ENCODE measurements at regions not wholly inside any gene's neighbourhood (a gene's known extent, or its start where the extent isn't known, plus 50 kb on each side); places are given as distances from the start of the nearest gene placed in this dataset.

DNA sequence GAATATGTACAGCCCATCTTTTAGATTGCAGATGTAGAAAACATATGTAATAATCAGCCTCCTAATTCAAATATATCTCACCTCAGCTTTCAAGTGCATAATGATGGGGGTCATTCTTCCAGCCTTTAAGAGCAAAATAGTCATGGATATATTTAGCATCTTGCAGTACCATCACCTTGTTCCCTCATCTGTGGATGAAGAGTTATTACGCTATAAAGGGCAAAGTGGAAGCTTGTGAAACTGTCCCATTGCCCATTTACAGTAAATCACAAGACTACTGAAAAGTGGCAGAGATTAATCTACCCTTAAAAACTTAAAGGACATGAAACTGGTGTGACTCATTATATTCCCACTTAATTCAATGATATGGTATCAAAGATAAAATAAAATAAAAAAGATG, 979.7 kb upstream of the HS3ST1 start:
- Histone ChIP-seq H3K4me1 (no peaks in the 10 kb centered on the region), H3K36me3 (no peaks in the 10 kb centered on the region), H3K9me3 (no peaks in the 10 kb centered on the region), H3K27ac (no peak overlapping the region), H3K27me3 (ENCODE audit: low read depth) (no peaks in the 10 kb centered on the region), H3K4me3 (no peak overlapping the region)
- TF ChIP-seq, protein P1, sequence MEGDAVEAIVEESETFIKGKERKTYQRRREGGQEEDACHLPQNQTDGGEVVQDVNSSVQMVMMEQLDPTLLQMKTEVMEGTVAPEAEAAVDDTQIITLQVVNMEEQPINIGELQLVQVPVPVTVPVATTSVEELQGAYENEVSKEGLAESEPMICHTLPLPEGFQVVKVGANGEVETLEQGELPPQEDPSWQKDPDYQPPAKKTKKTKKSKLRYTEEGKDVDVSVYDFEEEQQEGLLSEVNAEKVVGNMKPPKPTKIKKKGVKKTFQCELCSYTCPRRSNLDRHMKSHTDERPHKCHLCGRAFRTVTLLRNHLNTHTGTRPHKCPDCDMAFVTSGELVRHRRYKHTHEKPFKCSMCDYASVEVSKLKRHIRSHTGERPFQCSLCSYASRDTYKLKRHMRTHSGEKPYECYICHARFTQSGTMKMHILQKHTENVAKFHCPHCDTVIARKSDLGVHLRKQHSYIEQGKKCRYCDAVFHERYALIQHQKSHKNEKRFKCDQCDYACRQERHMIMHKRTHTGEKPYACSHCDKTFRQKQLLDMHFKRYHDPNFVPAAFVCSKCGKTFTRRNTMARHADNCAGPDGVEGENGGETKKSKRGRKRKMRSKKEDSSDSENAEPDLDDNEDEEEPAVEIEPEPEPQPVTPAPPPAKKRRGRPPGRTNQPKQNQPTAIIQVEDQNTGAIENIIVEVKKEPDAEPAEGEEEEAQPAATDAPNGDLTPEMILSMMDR (IDR thresholded peaks at IDR 0.05) = no peak
- no peak for ATAC-seq
- intact Hi-C loops (cut with DNase I) = no loop called here
- DNase-seq = no peak

DNA sequence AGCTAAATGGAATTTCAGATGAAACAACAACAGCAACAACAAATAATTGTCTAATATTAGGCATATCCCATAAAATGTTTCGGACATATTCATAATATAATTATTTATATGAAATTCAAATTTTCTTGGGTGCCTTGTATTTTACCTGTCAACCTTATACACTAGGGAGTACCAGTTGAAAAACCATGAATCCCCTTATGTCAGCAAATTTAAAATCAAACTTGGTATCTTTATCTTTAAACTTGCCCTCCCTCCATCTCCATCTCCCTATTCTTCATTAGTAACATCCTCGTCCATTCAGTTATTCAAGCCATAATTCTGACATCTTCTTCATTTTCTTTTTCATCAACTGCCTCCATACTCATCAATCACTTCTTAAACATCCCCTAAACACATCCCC, 974.5 kb upstream of the HS3ST1 start:
- intact Hi-C loops (cut with DNase I) = no loop called here
- TF ChIP-seq, protein P1 (IDR thresholded peaks at IDR 0.05) = no peak
- ATAC-seq = no peak
- Histone ChIP-seq H3K4me1 (no peaks in the 10 kb centered on the region), H3K4me3 (no peak overlapping the region), H3K9me3 (no peaks in the 10 kb centered on the region), H3K27me3 (ENCODE audit: low read depth) (no peaks in the 10 kb centered on the region), H3K36me3 (no peaks in the 10 kb centered on the region), H3K27ac (no peak overlapping the region)
- DNase-seq = no peak

DNA sequence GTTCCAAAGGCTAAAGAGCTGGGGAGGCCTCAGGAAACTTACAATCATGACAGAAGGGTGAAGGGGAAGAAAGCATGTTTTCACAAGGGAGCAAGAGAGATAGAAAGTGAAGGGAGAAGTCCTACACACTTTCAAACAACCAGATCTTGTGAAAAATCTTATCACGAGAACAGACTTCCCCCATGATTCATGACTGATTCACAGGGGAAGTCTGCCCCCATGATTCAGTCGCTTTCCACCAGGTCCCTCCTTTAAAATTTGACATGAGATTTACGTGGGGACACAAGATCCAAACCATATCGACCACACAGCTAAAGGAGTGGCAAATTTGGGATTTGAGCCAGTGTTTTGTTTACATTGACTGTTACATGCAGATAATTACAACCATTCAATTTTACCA, 971.1 kb upstream of the HS3ST1 start:
- TF ChIP-seq, protein P1 (IDR thresholded peaks at IDR 0.05) = no peak
- DNase-seq (no peak), ATAC-seq (no peak)
- intact Hi-C loops (cut with DNase I) = no loop called here
- no peaks in the 10 kb centered on the region for H3K4me1 ChIP-seq
- H3K36me3 ChIP-seq = no peaks in the 10 kb centered on the region
- H3K9me3 ChIP-seq = no peaks in the 10 kb centered on the region
- no peak overlapping the region for H3K4me3 ChIP-seq
- no peaks in the 10 kb centered on the region for H3K27me3 ChIP-seq (ENCODE audit: low read depth)
- H3K27ac ChIP-seq = no peak overlapping the region

DNA sequence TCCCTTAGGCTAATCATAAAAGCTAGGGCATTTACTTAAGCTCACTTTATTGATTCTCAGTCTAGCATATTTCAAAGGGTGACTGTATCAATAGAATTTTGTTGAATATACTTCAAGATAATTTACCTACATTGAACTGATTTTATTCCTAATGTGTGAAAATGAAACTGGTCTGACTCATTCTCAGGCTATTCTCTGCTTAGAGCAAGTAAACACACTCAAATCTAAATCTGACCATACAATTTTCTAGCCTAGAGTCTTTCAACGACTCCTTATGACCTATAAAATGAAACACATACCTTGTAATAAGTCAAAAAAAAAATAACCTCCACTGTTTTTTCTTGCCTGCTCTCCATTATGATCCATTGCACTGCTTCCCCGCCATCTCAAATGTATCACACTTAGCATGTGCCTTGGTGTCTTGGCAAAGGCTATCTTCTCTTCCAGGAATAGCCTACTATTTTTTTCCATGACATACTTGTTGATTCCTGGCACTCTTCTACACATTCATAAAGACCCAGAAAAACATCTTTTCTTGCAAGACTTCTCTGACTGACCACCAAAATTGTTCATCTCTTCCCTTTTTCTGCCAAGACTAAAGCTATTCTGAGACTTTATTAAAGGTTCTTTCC, 965.1 kb upstream of the HS3ST1 start:
- H3K9me3 ChIP-seq = no peaks in the 10 kb centered on the region
- intact Hi-C loops (cut with DNase I) = no loop called here

DNA sequence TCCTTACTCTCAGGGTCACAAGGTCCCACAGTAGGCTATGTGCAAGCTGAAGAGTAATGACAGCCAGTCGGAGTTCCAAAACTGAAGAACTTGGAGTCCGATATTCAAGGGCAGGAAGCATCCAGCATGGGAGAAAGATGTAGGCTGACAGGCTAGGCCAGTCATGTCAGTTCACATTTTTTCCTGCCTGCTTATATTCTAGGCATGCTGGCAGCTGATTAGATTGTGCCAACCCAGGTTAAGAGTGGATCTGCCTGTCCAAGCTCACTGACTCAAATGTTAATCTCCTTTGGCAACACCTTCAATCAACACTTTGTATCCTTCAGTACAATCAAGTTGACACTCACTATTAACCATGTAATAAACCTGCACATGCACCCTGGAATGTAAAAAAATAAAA, 960.9 kb upstream of the HS3ST1 start:
- intact Hi-C loops (cut with DNase I) = no loop called here
- H3K4me3 ChIP-seq = no peak overlapping the region
- H3K27me3 ChIP-seq (ENCODE audit: low read depth) = no peaks in the 10 kb centered on the region
- no peaks in the 10 kb centered on the region for H3K9me3 ChIP-seq
- TF ChIP-seq, protein P1 (IDR thresholded peaks at IDR 0.05) = no peak
- H3K36me3 ChIP-seq = no peaks in the 10 kb centered on the region
- H3K27ac ChIP-seq = no peak overlapping the region
- no peak for ATAC-seq
- no peak for DNase-seq
- no peaks in the 10 kb centered on the region for H3K4me1 ChIP-seq

More for the DNA sequence above, 965.1 kb upstream of the HS3ST1 start:
- DNase-seq (no peak), ATAC-seq (no peak)
- Histone ChIP-seq H3K27ac (no peak overlapping the region), H3K27me3 (ENCODE audit: low read depth) (no peaks in the 10 kb centered on the region), H3K4me3 (no peak overlapping the region), H3K4me1 (no peaks in the 10 kb centered on the region), H3K36me3 (no peaks in the 10 kb centered on the region)
- TF ChIP-seq, protein P1 (IDR thresholded peaks at IDR 0.05) = no peak

Data from lower lobe of right lung (tissue), 2 donors.